HEK293 (cell line): ENCODE measurements at regions not wholly inside any gene's neighbourhood (a gene's known extent, or its start where the extent isn't known, plus 50 kb on each side); places are given as distances from the start of the nearest gene placed in this dataset.

ENCODE experiments used
- CTCF ChIA-PET: fragments of 350-600 bp; formaldehyde crosslinking; extraction: SDS; loops from one replicate; lab custom pipeline; 2021; ENCODE audit warnings: antibody characterized with exemption; lab: Yijun Ruan, JAX
- POLR2A ChIA-PET: fragments of 300-600 bp; formaldehyde crosslinking; extraction: SDS; loops from one replicate; lab custom pipeline; 2020; ENCODE audit warnings: antibody characterized with exemption, inconsistent platforms; lab: Yijun Ruan, JAX
- H3K27ac ChIP-seq: fragments of 200-500 bp; sonication (Bioruptor generic); 2 replicates; pipeline ENCODE4 v1.5.1; 2014; ENCODE audit warnings: low read depth, low read length, control low read depth, inconsistent platforms; ENCODE audit errors: extremely low read depth
- H3K36me3 ChIP-seq, 2 experiments: fragments of 200-500 bp in 1 of 2; sonication (Bioruptor generic) in 1 of 2; 1 replicate in 1 of 2; 2 replicates in 1 of 2; pipeline ENCODE4 v1.5.1; 2014 to 2017; ENCODE audit warnings: inconsistent platforms in 2 of 2, low read length in 2 of 2; ENCODE audit not compliant: control insufficient read depth in 2 of 2, insufficient read depth in 1 of 2
- H3K4me1 ChIP-seq: fragments of 200-500 bp; sonication (Bioruptor generic); 2 replicates; pipeline ENCODE4 v1.5.1; 2014; ENCODE audit warnings: mild to moderate bottlenecking, low read length, inconsistent platforms; ENCODE audit not compliant: control insufficient read depth, insufficient read depth
- H3K4me3 ChIP-seq: 2 replicates; pipeline ENCODE4 v1.5.1; 2011; ENCODE audit warnings: low read depth, mild to moderate bottlenecking, control low read depth, low read length, moderate library complexity
- H3K9me3 ChIP-seq: fragments of 200-500 bp; sonication (Bioruptor generic); 2 replicates; pipeline ENCODE4 v1.5.1; 2014; ENCODE audit warnings: low read depth, low read length, inconsistent platforms; ENCODE audit not compliant: control insufficient read depth, insufficient read depth
- RBAK ChIP-seq: fragments of 450-650 bp; formaldehyde crosslinking; IDR thresholded peaks from 2 replicates; pipeline ENCODE4 v1.5.1; 2016; ENCODE audit warnings: missing biosample characterization, missing genetic modification characterization
- SP3 ChIP-seq: fragments of 450-650 bp; formaldehyde crosslinking; IDR thresholded peaks from 2 replicates; pipeline ENCODE4 v1.5.1; 2016; ENCODE audit warnings: missing biosample characterization, missing genetic modification characterization
- YY2 ChIP-seq: fragments of 450-650 bp; formaldehyde crosslinking; IDR thresholded peaks from 2 replicates; pipeline ENCODE4 v1.5.1; 2016; ENCODE audit warnings: missing biosample characterization, missing genetic modification characterization
- ZBTB1 ChIP-seq: fragments of 450-650 bp; formaldehyde crosslinking; IDR thresholded peaks from 2 replicates; pipeline ENCODE4 v1.5.1; 2016; ENCODE audit warnings: missing biosample characterization, missing genetic modification characterization
- ZBTB17 ChIP-seq: fragments of 450-650 bp; formaldehyde crosslinking; IDR thresholded peaks from 2 replicates; pipeline ENCODE4 v1.5.1; 2016; ENCODE audit warnings: missing biosample characterization, missing genetic modification characterization
- ZFP3 ChIP-seq: fragments of 450-650 bp; formaldehyde crosslinking; IDR thresholded peaks from 2 replicates; pipeline ENCODE4 v1.5.1; 2016; ENCODE audit warnings: low read depth, missing biosample characterization, missing genetic modification characterization
- ZNF112 ChIP-seq: fragments of 450-650 bp; formaldehyde crosslinking; IDR thresholded peaks from 2 replicates; pipeline ENCODE4 v1.5.0; 2017; ENCODE audit warnings: missing biosample characterization, missing genetic modification characterization
- ZNF169 ChIP-seq: fragments of 450-650 bp; formaldehyde crosslinking; IDR thresholded peaks from 2 replicates; pipeline ENCODE4 v1.5.1; 2016; ENCODE audit warnings: missing biosample characterization, missing genetic modification characterization
- ZNF174 ChIP-seq: fragments of 450-650 bp; formaldehyde crosslinking; IDR thresholded peaks from 2 replicates; pipeline ENCODE4 v1.5.0; 2017; ENCODE audit warnings: missing biosample characterization, mild to moderate bottlenecking, missing genetic modification characterization
- ZNF214 ChIP-seq: fragments of 450-650 bp; formaldehyde crosslinking; IDR thresholded peaks from 2 replicates; pipeline ENCODE4 v1.5.1; 2017; ENCODE audit warnings: missing biosample characterization, mild to moderate bottlenecking, missing genetic modification characterization, borderline replicate concordance
- ZNF248 ChIP-seq: fragments of 450-650 bp; formaldehyde crosslinking; IDR thresholded peaks from 2 replicates; pipeline ENCODE4 v1.5.1; 2017; ENCODE audit warnings: missing biosample characterization, missing genetic modification characterization
- ZNF48 ChIP-seq: fragments of 450-650 bp; formaldehyde crosslinking; IDR thresholded peaks from 2 replicates; pipeline ENCODE4 v1.5.1; 2016; ENCODE audit warnings: missing biosample characterization, missing genetic modification characterization
- ZNF514 ChIP-seq: fragments of 450-650 bp; formaldehyde crosslinking; IDR thresholded peaks from 2 replicates; pipeline ENCODE4 v1.5.1; 2016; ENCODE audit warnings: missing biosample characterization, missing genetic modification characterization
- ZNF555 ChIP-seq: fragments of 450-650 bp; formaldehyde crosslinking; conservative IDR thresholded peaks from 2 replicates; pipeline ENCODE4 v1.5.1; 2017; ENCODE audit warnings: missing biosample characterization, mild to moderate bottlenecking, missing genetic modification characterization, inconsistent platforms
- ZNF561 ChIP-seq: fragments of 450-650 bp; IDR thresholded peaks from 2 replicates; pipeline ENCODE4 v1.5.1; 2018; ENCODE audit warnings: missing biosample characterization, missing genetic modification characterization, borderline replicate concordance
- ZNF600 ChIP-seq: fragments of 450-650 bp; formaldehyde crosslinking; IDR thresholded peaks from 2 replicates; pipeline ENCODE4 v1.5.1; 2016; ENCODE audit warnings: missing biosample characterization, missing genetic modification characterization
- ZNF610 ChIP-seq: fragments of 450-650 bp; formaldehyde crosslinking; IDR thresholded peaks from 2 replicates; pipeline ENCODE4 v1.5.1; 2016; ENCODE audit warnings: missing biosample characterization, missing genetic modification characterization, borderline replicate concordance
- ZNF621 ChIP-seq: fragments of 450-650 bp; formaldehyde crosslinking; IDR thresholded peaks from 2 replicates; pipeline ENCODE4 v1.5.1; 2017; ENCODE audit warnings: missing biosample characterization, missing genetic modification characterization
- ZNF626 ChIP-seq: fragments of 450-650 bp; sonication (Bioruptor Pico); formaldehyde crosslinking; IDR thresholded peaks from 2 replicates; pipeline ENCODE4 v1.5.1; 2018; ENCODE audit warnings: missing biosample characterization, missing genetic modification characterization, inconsistent platforms
- ZNF664 ChIP-seq: fragments of 450-650 bp; formaldehyde crosslinking; IDR thresholded peaks from 2 replicates; pipeline ENCODE4 v1.5.1; 2016; ENCODE audit warnings: missing biosample characterization, missing genetic modification characterization
- ZNF747 ChIP-seq: fragments of 450-650 bp; formaldehyde crosslinking; IDR thresholded peaks from 2 replicates; pipeline ENCODE4 v1.5.1; 2016; ENCODE audit warnings: missing biosample characterization, missing genetic modification characterization
- ZNF785 ChIP-seq: fragments of 450-650 bp; formaldehyde crosslinking; IDR thresholded peaks from 2 replicates; pipeline ENCODE4 v1.5.1; 2016; ENCODE audit warnings: missing biosample characterization, missing genetic modification characterization
- ZNF792 ChIP-seq: fragments of 450-650 bp; formaldehyde crosslinking; IDR thresholded peaks from 2 replicates; pipeline ENCODE4 v1.5.1; 2016; ENCODE audit warnings: missing biosample characterization, missing genetic modification characterization
- TF ChIP-seq, protein P1 (sequence below): fragments of 450-650 bp; formaldehyde crosslinking; IDR thresholded peaks from 2 replicates; pipeline ENCODE4 v1.5.1; 2016; ENCODE audit warnings: missing biosample characterization, missing genetic modification characterization
- TF ChIP-seq, protein P2 (sequence below): fragments of 450-650 bp; IDR thresholded peaks from 2 replicates; pipeline ENCODE4 v1.5.1; 2018; ENCODE audit warnings: missing biosample characterization, mild to moderate bottlenecking, missing genetic modification characterization
- TF ChIP-seq, protein P3 (sequence below): fragments of 450-650 bp; formaldehyde crosslinking; IDR thresholded peaks from 2 replicates; pipeline ENCODE4 v1.5.1; 2016; ENCODE audit warnings: missing biosample characterization, missing genetic modification characterization
- TF ChIP-seq, protein P4 (sequence below): fragments of 450-650 bp; formaldehyde crosslinking; IDR thresholded peaks from 2 replicates; pipeline ENCODE4 v1.5.1; 2017; ENCODE audit warnings: missing biosample characterization, missing genetic modification characterization

DNA sequence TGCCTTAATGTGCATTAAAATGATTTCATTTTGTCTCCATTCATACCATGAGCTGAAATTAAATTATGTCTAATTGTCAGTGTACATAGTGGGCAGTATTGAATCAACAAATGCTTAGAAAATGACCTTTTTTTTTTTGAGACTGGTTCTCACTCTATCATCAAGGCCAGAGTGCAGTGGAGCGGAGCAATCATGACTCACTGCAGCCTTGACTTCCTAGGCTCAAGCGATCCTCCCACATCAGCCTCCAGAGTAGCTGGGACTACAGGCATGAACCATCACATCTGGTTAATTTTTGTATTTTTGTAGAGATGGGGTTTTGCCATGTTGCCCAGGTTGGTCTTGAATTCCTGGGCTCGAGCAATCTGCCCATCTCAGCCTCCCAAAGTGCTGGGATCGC is 117.0 kb upstream of the BLID start (continued):
- TF ChIP-seq, protein P1, sequence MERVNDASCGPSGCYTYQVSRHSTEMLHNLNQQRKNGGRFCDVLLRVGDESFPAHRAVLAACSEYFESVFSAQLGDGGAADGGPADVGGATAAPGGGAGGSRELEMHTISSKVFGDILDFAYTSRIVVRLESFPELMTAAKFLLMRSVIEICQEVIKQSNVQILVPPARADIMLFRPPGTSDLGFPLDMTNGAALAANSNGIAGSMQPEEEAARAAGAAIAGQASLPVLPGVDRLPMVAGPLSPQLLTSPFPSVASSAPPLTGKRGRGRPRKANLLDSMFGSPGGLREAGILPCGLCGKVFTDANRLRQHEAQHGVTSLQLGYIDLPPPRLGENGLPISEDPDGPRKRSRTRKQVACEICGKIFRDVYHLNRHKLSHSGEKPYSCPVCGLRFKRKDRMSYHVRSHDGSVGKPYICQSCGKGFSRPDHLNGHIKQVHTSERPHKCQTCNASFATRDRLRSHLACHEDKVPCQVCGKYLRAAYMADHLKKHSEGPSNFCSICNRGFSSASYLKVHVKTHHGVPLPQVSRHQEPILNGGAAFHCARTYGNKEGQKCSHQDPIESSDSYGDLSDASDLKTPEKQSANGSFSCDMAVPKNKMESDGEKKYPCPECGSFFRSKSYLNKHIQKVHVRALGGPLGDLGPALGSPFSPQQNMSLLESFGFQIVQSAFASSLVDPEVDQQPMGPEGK: no peak

DNA sequence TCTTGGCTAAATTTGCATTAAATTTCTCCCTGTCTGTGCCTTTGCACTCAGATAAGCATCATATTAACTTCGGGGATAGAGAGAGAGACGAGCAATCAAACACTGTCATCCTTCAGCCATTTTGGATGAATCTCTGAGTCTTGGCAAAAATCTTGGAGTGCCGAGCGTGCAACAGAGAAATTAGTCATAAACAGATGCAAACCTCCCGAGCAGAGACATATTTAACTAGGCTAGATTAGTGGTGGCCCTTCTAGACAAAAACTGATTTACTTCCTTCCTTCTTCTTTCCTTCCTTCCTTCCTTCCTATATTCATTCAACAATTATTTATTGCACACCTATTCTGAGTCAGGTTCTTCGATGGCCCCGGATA is 114.4 kb upstream of the BLID start:
- Histone ChIP-seq H3K4me3 (no peak overlapping the region), H3K9me3 (no peaks in the 10 kb centered on the region), H3K36me3 (no peaks in the 10 kb centered on the region), H3K27ac (no peak overlapping the region), H3K4me1 (no peaks in the 10 kb centered on the region)
- TF ChIP-seq ZNF248 (tag by site-specific recombination): no peak
- no peak for TF ChIP-seq ZNF600
- TF ChIP-seq ZNF626 (tag by site-specific recombination): no peak
- no peak for TF ChIP-seq ZNF112 (tag by site-specific recombination)
- no peak for TF ChIP-seq ZBTB1
- TF ChIP-seq, protein P2, sequence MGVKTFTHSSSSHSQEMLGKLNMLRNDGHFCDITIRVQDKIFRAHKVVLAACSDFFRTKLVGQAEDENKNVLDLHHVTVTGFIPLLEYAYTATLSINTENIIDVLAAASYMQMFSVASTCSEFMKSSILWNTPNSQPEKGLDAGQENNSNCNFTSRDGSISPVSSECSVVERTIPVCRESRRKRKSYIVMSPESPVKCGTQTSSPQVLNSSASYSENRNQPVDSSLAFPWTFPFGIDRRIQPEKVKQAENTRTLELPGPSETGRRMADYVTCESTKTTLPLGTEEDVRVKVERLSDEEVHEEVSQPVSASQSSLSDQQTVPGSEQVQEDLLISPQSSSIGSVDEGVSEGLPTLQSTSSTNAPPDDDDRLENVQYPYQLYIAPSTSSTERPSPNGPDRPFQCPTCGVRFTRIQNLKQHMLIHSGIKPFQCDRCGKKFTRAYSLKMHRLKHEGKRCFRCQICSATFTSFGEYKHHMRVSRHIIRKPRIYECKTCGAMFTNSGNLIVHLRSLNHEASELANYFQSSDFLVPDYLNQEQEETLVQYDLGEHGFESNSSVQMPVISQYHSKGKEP (tag by site-specific recombination): no peak
- no peak for TF ChIP-seq ZNF169 (tag by site-specific recombination)
- 0 out of 2 replicates have a peak, but pooled peaks have one; percentile 25 for TF ChIP-seq ZBTB17 (tag by site-specific recombination)
- ChIA-PET CTCF (no interaction called here), POLR2A (no interaction called here)

DNA sequence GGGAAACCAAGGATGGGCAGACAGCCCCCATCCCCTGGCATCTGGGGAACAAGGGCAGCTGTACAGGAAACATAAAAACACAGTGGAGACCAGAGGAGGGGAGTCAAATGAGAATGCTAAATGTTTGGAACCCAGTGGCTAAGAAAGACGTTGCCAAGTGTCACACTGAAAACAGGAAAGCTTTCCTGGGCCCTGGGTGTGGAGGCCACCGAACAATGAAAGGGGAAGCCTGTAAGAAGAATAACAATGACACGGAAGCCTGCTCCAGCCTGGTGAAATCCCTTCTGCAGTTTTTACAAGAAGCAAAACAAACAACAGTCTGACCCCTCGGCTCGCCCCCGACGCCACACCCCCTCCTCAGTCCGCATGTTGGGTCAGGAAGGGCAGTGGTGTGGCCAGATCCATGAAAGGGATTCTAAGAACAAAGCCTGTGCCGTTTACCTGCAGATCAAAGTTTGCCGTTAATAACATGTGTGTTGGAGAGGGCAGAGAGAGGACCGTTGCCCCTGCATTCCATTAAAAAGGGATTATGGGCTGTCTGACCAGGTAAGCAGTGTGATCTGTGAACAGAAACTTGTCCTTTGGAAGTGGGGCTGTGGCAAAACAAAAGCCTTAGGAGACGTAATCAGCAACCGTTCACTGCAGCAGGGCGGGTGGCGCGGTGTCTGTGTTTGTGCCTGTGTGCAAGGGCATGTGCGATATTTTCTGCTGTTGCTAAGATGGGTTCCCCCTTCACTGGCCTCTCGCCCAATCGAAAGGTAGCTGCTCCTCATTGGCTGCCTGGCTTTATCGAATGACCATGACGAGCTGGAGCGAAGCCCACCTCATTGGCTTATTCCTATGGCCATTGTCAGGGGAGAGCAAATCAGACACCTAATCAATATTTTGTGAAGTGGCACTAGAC is 113.7 kb upstream of the BLID start:
- CTCF ChIA-PET: no interaction called here
- TF ChIP-seq ZNF785 (no peak), ZFP3 (tag by site-specific recombination) (no peak), SP3 (tag by site-specific recombination) (no peak), RBAK (no peak), ZNF561 (tag by site-specific recombination) (no peak), ZNF664 (tag by site-specific recombination) (no peak), ZNF514 (tag by site-specific recombination) (no peak), ZNF621 (tag by site-specific recombination) (no peak), ZNF600 (no peak), ZNF555 (no peak), ZNF792 (tag by site-specific recombination) (no peak), ZNF48 (tag by site-specific recombination) (no peak), ZNF214 (no peak), ZNF174 (tag by site-specific recombination) (no peak), ZNF610 (tag by site-specific recombination) (no peak), ZNF747 (no peak), YY2 (no peak)
- TF ChIP-seq, protein P3, sequence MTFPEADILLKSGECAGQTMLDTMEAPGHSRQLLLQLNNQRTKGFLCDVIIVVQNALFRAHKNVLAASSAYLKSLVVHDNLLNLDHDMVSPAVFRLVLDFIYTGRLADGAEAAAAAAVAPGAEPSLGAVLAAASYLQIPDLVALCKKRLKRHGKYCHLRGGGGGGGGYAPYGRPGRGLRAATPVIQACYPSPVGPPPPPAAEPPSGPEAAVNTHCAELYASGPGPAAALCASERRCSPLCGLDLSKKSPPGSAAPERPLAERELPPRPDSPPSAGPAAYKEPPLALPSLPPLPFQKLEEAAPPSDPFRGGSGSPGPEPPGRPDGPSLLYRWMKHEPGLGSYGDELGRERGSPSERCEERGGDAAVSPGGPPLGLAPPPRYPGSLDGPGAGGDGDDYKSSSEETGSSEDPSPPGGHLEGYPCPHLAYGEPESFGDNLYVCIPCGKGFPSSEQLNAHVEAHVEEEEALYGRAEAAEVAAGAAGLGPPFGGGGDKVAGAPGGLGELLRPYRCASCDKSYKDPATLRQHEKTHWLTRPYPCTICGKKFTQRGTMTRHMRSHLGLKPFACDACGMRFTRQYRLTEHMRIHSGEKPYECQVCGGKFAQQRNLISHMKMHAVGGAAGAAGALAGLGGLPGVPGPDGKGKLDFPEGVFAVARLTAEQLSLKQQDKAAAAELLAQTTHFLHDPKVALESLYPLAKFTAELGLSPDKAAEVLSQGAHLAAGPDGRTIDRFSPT: no peak
- TF ChIP-seq, protein P4, sequence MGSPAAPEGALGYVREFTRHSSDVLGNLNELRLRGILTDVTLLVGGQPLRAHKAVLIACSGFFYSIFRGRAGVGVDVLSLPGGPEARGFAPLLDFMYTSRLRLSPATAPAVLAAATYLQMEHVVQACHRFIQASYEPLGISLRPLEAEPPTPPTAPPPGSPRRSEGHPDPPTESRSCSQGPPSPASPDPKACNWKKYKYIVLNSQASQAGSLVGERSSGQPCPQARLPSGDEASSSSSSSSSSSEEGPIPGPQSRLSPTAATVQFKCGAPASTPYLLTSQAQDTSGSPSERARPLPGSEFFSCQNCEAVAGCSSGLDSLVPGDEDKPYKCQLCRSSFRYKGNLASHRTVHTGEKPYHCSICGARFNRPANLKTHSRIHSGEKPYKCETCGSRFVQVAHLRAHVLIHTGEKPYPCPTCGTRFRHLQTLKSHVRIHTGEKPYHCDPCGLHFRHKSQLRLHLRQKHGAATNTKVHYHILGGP (tag by site-specific recombination): no peak

More for the DNA sequence above, 113.7 kb upstream of the BLID start:
- Histone ChIP-seq H3K27ac (no peak overlapping the region), H3K4me1 (no peaks in the 10 kb centered on the region), H3K9me3 (no peaks in the 10 kb centered on the region), H3K36me3 (no peaks in the 10 kb centered on the region), H3K4me3 (no peak overlapping the region)
- POLR2A ChIA-PET: no interaction called here
